ENCODE measurements at regions not wholly inside any gene's neighbourhood (a gene's known extent, or its start where the extent isn't known, plus 50 kb on each side); places are given as distances from the start of the nearest gene placed in this dataset.

DNA sequence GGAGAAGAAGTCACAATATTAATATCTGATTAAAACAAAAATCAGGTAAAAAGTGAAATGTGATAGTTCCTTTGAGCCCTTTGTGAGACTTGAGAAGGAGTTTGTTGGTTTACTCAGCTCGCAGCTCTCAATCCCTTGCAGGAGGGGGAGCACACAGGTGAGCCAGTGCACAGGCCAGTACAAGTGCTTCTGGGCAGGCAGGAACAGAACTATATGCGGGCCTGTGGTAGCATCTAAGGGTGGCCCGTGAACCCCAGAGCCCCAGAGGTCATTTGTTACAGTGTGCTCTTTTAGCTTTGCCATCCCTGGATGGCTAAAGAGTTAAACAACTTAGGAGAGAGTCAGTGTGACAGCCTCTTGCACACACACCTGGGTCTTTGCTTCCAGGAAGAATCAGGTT, 215.3 kb upstream of the EDIL3 start:
- DNase-seq, result no peak
- intact Hi-C loops (cut with DNase I), result no loop called here
- Histone ChIP-seq H3K9me3 (no peaks in the 10 kb centered on the region), H3K4me3 (no peak overlapping the region), H3K4me1 (no peaks in the 10 kb centered on the region), H3K27me3 (no peaks in the 10 kb centered on the region), H3K36me3 (no peaks in the 10 kb centered on the region), H3K27ac (no peak overlapping the region)
- no peak for ATAC-seq
- TF ChIP-seq, protein P1, sequence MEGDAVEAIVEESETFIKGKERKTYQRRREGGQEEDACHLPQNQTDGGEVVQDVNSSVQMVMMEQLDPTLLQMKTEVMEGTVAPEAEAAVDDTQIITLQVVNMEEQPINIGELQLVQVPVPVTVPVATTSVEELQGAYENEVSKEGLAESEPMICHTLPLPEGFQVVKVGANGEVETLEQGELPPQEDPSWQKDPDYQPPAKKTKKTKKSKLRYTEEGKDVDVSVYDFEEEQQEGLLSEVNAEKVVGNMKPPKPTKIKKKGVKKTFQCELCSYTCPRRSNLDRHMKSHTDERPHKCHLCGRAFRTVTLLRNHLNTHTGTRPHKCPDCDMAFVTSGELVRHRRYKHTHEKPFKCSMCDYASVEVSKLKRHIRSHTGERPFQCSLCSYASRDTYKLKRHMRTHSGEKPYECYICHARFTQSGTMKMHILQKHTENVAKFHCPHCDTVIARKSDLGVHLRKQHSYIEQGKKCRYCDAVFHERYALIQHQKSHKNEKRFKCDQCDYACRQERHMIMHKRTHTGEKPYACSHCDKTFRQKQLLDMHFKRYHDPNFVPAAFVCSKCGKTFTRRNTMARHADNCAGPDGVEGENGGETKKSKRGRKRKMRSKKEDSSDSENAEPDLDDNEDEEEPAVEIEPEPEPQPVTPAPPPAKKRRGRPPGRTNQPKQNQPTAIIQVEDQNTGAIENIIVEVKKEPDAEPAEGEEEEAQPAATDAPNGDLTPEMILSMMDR (IDR thresholded peaks at IDR 0.05), result no peak
- 73 to 80% methylated on average over 3 of the region's 3 CpGs for WGBS, 2 donors

DNA sequence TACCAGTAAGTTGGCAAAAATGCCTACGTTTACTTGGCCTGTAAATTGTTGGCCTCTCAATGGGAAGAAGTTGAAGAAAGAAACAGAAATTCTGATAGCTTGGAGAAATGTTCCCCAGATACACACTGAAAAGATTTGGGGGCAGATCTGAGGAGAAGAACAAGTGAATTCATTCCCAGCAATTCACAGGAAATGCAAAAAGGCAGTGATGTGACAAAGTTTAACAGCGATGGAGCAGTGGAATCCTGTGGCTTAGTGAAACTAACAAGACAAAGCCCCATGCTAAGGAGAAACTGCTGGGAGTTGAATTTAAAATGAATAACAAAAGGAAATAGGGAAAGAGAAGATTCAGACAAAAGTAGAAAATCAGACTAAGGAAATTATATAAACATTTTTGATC, 213.2 kb upstream of the EDIL3 start:
- 54 to 55% methylated on average over 2 of the region's 2 CpGs for WGBS, 2 donors
- no peaks in the 10 kb centered on the region for H3K4me1 ChIP-seq
- H3K4me3 ChIP-seq, result no peak overlapping the region
- no peaks in the 10 kb centered on the region for H3K27me3 ChIP-seq
- intact Hi-C loops (cut with DNase I), result no loop called here
- H3K27ac ChIP-seq, result no peak overlapping the region
- TF ChIP-seq, protein P1 (IDR thresholded peaks at IDR 0.05), result no peak
- H3K9me3 ChIP-seq, result no peaks in the 10 kb centered on the region
- ATAC-seq (no peak), DNase-seq (no peak)
- H3K36me3 ChIP-seq, result no peaks in the 10 kb centered on the region

DNA sequence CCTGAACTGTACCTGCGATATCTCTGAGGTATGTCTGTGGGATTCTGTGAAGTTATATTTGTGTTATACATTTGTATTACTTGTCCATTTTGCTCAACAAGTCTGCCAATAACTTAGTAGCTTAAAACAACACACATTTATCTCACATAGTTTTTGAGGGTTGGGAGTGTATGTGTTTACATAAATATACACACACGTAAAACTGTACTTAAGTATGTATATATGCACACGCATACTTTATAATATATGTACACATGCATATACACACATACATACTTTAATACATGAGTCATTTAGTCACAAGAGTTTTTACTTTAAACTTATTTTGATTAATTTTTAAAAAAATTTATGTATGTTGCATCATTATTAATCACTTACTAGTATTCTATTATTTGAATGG, 205.9 kb upstream of the EDIL3 start:
- 92 to 93% methylated on average over 3 of the region's 3 CpGs for WGBS, 2 donors
- no peak for ATAC-seq
- intact Hi-C loops (cut with DNase I), result no loop called here
- Histone ChIP-seq H3K27ac (no peak overlapping the region), H3K27me3 (no peaks in the 10 kb centered on the region), H3K4me3 (no peak overlapping the region), H3K4me1 (no peaks in the 10 kb centered on the region), H3K36me3 (no peaks in the 10 kb centered on the region), H3K9me3 (no peaks in the 10 kb centered on the region)
- DNase-seq, result no peak
- TF ChIP-seq, protein P1 (IDR thresholded peaks at IDR 0.05), result no peak

DNA sequence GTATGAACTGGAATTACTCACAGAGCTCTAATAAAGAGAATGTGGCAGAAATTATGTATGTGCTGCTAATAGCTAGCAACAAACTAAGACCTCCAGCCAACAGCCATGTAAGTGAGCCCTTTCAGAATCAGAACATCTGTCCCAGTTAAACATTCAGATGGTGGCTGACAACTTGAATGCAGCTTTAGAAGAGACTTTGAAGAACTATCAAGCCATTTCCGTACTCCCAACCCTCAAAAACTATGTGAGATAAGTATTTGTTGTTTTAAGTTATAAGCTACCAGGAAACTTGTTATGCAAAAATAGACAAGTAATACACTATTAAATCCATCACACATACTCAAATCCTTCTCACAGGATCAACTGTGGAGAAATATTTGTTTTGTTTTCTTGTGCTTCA, 205.2 kb upstream of the EDIL3 start:
- intact Hi-C loops (cut with DNase I), result no loop called here
- ATAC-seq (no peak), DNase-seq (no peak)
- TF ChIP-seq, protein P1 (IDR thresholded peaks at IDR 0.05), result no peak
- H3K27me3 ChIP-seq, result no peaks in the 10 kb centered on the region
- H3K4me3 ChIP-seq, result no peak overlapping the region
- H3K9me3 ChIP-seq, result no peaks in the 10 kb centered on the region
- H3K36me3 ChIP-seq, result no peaks in the 10 kb centered on the region
- no peak overlapping the region for H3K27ac ChIP-seq
- 61 to 68% methylated on average over 1 of the region's 1 CpG for WGBS, 2 donors
- no peaks in the 10 kb centered on the region for H3K4me1 ChIP-seq

DNA sequence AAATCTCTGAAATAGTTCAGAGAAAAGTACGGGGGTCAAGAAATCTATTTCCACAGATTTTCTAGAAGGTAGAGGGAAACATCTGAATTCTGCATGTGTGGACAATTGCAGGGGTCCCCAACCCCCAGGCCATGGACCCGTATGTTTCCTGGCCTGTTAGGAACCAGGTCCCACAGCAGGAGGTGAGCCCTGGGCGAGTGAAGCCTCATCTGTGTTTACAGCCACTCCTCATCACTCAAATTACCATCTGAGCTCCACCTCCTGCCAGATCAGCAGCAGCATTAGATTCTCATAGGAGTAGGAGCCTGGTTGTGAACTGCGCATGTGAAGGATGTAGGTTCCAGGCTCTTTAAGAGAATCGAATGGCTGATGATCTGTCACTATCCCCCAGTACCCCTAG, 200.5 kb upstream of the EDIL3 start:
- no peaks in the 10 kb centered on the region for H3K9me3 ChIP-seq
- TF ChIP-seq, protein P1 (IDR thresholded peaks at IDR 0.05), result no peak
- intact Hi-C loops (cut with DNase I), result no loop called here
- no peaks in the 10 kb centered on the region for H3K4me1 ChIP-seq
- H3K27ac ChIP-seq, result no peak overlapping the region
- DNase-seq (no peak), ATAC-seq (no peak)
- H3K36me3 ChIP-seq, result no peaks in the 10 kb centered on the region
- no peak overlapping the region for H3K4me3 ChIP-seq
- 78 to 82% methylated on average over 5 of the region's 5 CpGs for WGBS, 2 donors
- no peaks in the 10 kb centered on the region for H3K27me3 ChIP-seq
